MM.1S (cell line): ENCODE measurements at regions not wholly inside any gene's neighbourhood (a gene's known extent, or its start where the extent isn't known, plus 50 kb on each side); places are given as distances from the start of the nearest gene placed in this dataset.
"Not testable (repeated sequence)": the region's sequence is repeated elsewhere in the genome, so short reads cannot be mapped to it uniquely, and the experiment has no call there.

Source experiments
- DNase-seq: peaks from one replicate; pipeline ENCODE4 v3.0.0-alpha.2; 2015
- H2AFZ ChIP-seq: fragments of 300-600 bp; sonication (generic); 2 replicates; pipeline ENCODE4 v1.6.0; 2016; ENCODE audit warnings: antibody characterized with exemption, low read length
- H3F3A ChIP-seq: fragments of 300-600 bp; sonication (generic); 2 replicates; pipeline ENCODE4 v1.6.1; 2016; ENCODE audit warnings: mild to moderate bottlenecking, antibody characterized with exemption, low read length, moderate library complexity, mixed read lengths; ENCODE audit not compliant: insufficient read depth
- H3K27ac ChIP-seq: fragments of 300-600 bp; sonication (generic); 2 replicates; pipeline ENCODE4 v1.5.1; 2016; ENCODE audit warnings: mild to moderate bottlenecking, low read length
- H3K27me3 ChIP-seq: fragments of 300-600 bp; sonication (generic); replicated peaks from 2 replicates; pipeline ENCODE4 v1.6.0; 2016; ENCODE audit warnings: low read length; ENCODE audit not compliant: insufficient read depth
- H3K36me3 ChIP-seq: fragments of 300-600 bp; sonication (generic); replicated peaks from 2 replicates; pipeline ENCODE4 v1.6.1; 2016; ENCODE audit warnings: mild to moderate bottlenecking, low read length, mixed read lengths; ENCODE audit not compliant: insufficient read depth
- H3K4me1 ChIP-seq: fragments of 300-600 bp; sonication (generic); 2 replicates; pipeline ENCODE4 v1.6.1; 2016; ENCODE audit warnings: low read length, mixed read lengths
- H3K4me2 ChIP-seq: fragments of 300-600 bp; sonication (generic); 2 replicates; pipeline ENCODE4 v1.6.0; 2016; ENCODE audit warnings: low read depth, low read length
- H3K4me3 ChIP-seq: fragments of 300-600 bp; sonication (generic); 2 replicates; pipeline ENCODE4 v1.5.1; 2016; ENCODE audit warnings: low read length, mixed read lengths
- H3K79me2 ChIP-seq: fragments of 300-600 bp; sonication (generic); 2 replicates; pipeline ENCODE4 v1.6.1; 2016; ENCODE audit warnings: mixed run types, low read length, mixed read lengths
- H3K9ac ChIP-seq: fragments of 300-600 bp; sonication (generic); 2 replicates; pipeline ENCODE4 v1.6.1; 2016; ENCODE audit warnings: low read length, mixed read lengths
- H3K9me2 ChIP-seq: fragments of 300-600 bp; sonication (generic); replicated peaks from 2 replicates; pipeline ENCODE4 v1.6.1; 2016; ENCODE audit warnings: mild to moderate bottlenecking, low read length, mixed read lengths; ENCODE audit not compliant: insufficient read depth
- H3K9me3 ChIP-seq: fragments of 300-600 bp; sonication (generic); replicated peaks from 2 replicates; pipeline ENCODE4 v1.6.1; 2016; ENCODE audit warnings: mild to moderate bottlenecking, low read length, mixed read lengths; ENCODE audit not compliant: insufficient read depth
- H4K20me1 ChIP-seq: fragments of 300-600 bp; sonication (generic); 2 replicates; pipeline ENCODE4 v1.6.1; 2016; ENCODE audit warnings: mild to moderate bottlenecking, low read length, moderate library complexity, mixed read lengths; ENCODE audit not compliant: insufficient read depth

DNA sequence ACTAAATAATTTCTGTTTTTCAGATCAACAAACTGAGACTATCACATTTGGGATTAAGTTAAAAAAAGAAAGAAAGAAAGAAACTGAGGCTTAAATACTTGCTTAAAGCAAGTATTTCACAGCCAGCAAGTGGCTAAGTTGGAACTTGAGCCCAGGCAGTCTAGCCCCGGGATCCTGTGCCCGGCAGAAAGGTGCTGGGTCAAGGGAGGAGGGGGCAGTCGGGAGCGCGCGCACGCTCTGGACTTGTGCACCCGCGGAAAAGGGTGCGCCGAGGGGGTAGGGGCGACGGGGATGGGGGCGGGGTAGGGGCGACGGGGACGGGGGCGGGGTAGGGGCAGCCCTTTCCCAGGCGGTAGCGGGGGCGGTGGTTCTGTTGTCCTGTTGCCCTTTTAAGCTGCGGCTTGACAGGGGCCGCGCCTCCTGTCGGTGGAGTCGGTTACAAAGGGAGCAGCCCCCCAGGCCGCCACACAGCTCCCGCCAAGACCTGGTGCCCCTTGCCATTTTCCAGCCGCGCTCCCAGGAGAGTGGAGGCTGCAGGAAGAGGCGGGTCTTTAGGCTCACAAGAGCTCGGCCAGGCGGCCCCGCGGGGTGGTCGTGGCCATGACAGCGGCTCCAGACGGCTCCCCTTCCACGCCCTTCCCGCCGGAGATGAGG lies 60.6 kb downstream of the GOLGA8T start:
- not testable (repeated sequence) for H4K20me1 ChIP-seq, H3F3A ChIP-seq, H3K9me3 ChIP-seq, H3K36me3 ChIP-seq, H2AFZ ChIP-seq, H3K27me3 ChIP-seq, H3K9ac ChIP-seq, H3K9me2 ChIP-seq, H3K4me2 ChIP-seq, H3K4me3 ChIP-seq, H3K4me1 ChIP-seq, H3K79me2 ChIP-seq, H3K27ac ChIP-seq
- DNase-seq = peak; percentile 10

GRCh38 chr15:30196009-30196375 lies 61.1 kb downstream of the GOLGA8T start:
- H3K9ac ChIP-seq, H3K27ac ChIP-seq, H3K79me2 ChIP-seq, H3K9me2 ChIP-seq, H3K4me1 ChIP-seq, H3K4me3 ChIP-seq, H2AFZ ChIP-seq, H3K27me3 ChIP-seq, H3K36me3 ChIP-seq, H3K9me3 ChIP-seq, H4K20me1 ChIP-seq, H3F3A ChIP-seq: not testable (repeated sequence)
- peak overlapping the region; percentile 21; the same call in 1 of the 2 replicates for H3K4me2 ChIP-seq
- peak; percentile 9 for DNase-seq

- H3K4me2 ChIP-seq, H3K27me3 ChIP-seq, H3K9ac ChIP-seq, H2AFZ ChIP-seq, H3F3A ChIP-seq, H4K20me1 ChIP-seq, H3K79me2 ChIP-seq, H3K9me3 ChIP-seq, H3K27ac ChIP-seq, DNase-seq, H3K36me3 ChIP-seq, H3K9me2 ChIP-seq, H3K4me1 ChIP-seq, H3K4me3 ChIP-seq: not testable (repeated sequence)
Observed at GRCh38 chr15:30196769-30197168, 61.9 kb downstream of the GOLGA8T start.

DNA sequence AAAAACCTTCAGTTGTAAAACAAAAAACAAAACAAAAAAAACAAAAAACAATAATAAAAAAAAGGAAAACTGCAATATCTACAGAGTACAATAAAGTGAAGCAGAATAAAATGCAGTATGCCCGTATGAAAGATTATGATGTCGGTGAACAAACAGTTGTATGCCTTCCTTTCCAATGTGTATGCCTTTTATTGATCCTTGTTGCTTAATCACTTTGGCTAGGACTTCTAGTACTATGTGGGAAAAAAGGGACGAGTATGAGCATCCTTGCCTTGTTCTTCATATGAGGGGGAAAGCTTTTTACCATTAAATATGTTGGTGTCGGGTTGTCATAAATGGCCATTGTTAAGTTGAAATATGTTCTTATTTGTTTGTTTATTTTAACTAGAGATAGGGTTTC lies 66.7 kb downstream of the GOLGA8T start:
- not testable (repeated sequence) for H2AFZ ChIP-seq, H3K27ac ChIP-seq, DNase-seq, H3K4me1 ChIP-seq, H3K9me2 ChIP-seq, H3K79me2 ChIP-seq, H3K36me3 ChIP-seq, H3F3A ChIP-seq, H3K4me2 ChIP-seq, H3K27me3 ChIP-seq, H3K9ac ChIP-seq, H3K9me3 ChIP-seq, H4K20me1 ChIP-seq, H3K4me3 ChIP-seq

GRCh38 chr15:30213733-30214132 lies 78.9 kb downstream of the GOLGA8T start:
- not testable (repeated sequence) for H3K27me3 ChIP-seq, H3F3A ChIP-seq, H3K9me3 ChIP-seq, H3K9ac ChIP-seq, H3K4me3 ChIP-seq, H2AFZ ChIP-seq, H3K27ac ChIP-seq, H3K4me2 ChIP-seq, H3K79me2 ChIP-seq, H3K4me1 ChIP-seq, DNase-seq, H4K20me1 ChIP-seq, H3K9me2 ChIP-seq, H3K36me3 ChIP-seq

- H3K4me2 ChIP-seq, H3K27me3 ChIP-seq, H3K79me2 ChIP-seq, H2AFZ ChIP-seq, H3K4me1 ChIP-seq, H3F3A ChIP-seq, H3K9ac ChIP-seq, DNase-seq, H3K4me3 ChIP-seq, H4K20me1 ChIP-seq, H3K9me3 ChIP-seq, H3K27ac ChIP-seq, H3K9me2 ChIP-seq, H3K36me3 ChIP-seq: not testable (repeated sequence)
Observed at GRCh38 chr15:30221803-30222202, 87.0 kb downstream of the GOLGA8T start.

DNA sequence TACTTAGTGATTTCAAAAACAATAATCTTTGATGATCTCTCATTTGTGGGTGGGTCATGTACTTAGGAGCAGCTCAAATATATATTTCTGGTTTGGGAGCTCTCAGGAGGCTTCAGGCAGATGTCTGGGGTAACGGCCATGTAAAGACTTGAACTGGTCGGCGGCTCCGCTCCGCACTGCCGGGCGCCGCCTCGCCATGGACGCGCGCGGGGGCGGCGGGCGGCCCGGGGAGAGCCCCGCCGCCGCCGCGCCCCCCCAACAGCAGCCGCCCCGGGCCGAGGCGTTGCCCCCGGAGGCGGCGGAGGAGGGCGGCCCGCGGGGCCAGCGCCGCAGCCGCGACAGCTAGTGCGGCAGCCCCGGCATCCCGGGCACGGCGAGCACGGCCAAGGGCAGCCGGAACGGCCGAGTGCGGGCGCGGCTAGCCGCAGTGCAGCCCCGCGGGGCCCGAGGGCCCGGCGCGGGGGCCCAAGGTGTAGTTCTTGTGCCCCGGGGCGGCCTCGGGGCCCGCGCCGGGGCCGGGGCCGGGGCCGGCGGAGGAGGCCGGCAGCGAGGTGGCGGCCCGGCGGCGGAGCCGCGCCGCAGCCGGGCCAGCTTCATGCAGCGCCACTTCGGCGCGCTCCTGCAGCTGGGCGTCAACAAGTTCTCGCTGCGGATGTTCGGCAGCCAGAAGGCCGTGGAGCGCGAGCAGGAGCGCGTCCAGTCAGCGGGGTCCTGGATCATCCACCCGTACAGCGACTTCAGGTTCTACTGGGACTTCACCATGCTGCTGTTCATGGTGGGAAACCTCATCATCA lies 88.1 kb downstream of the GOLGA8T start:
- H3K4me2 ChIP-seq, H3K27me3 ChIP-seq, H3K27ac ChIP-seq, H3K36me3 ChIP-seq, H2AFZ ChIP-seq, H4K20me1 ChIP-seq, H3K4me1 ChIP-seq, H3F3A ChIP-seq, DNase-seq, H3K9me3 ChIP-seq, H3K9me2 ChIP-seq, H3K9ac ChIP-seq, H3K79me2 ChIP-seq, H3K4me3 ChIP-seq: not testable (repeated sequence)

DNA sequence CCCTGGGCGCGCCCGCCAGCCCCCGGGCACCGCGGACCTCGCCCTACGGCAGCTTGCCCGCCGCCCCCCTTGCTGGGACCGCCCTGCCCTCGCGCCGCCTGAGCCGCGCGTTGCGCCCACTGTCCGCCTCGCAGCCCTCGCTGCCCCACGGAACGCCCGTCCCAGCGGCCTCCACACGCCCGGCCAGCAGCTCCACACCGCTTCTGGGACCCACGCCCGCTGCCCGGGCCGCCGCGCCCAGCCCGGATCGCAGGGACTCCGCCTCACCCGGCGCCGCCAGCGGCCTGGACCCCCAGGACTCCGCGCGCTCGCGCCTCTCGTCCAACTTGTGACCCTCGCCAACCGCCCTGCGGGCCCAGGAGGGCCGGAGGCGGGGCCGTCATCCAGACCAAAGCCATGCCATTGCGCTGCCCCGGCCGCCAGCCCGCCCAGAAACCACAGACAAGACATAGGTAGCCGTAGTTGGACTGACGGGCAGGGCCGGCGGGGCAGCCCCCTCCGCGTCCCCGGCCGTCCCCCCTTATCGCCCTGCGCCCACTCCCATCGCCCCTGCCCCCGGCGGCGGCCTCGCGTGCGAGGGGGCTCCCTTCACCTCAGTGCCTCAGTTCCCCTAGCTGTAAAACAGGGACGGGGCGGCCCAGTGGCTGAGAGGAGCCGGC lies 90.5 kb downstream of the GOLGA8T start:
- H3F3A ChIP-seq, H3K27ac ChIP-seq, H3K9me3 ChIP-seq, H3K4me3 ChIP-seq, H3K4me1 ChIP-seq, H3K4me2 ChIP-seq, H3K9me2 ChIP-seq, H3K79me2 ChIP-seq, H3K27me3 ChIP-seq, H4K20me1 ChIP-seq, DNase-seq, H2AFZ ChIP-seq, H3K9ac ChIP-seq, H3K36me3 ChIP-seq: not testable (repeated sequence)
